ENCODE measurements at regions not wholly inside any gene's neighbourhood (a gene's known extent, or its start where the extent isn't known, plus 50 kb on each side); places are given as distances from the start of the nearest gene placed in this dataset.

DNA sequence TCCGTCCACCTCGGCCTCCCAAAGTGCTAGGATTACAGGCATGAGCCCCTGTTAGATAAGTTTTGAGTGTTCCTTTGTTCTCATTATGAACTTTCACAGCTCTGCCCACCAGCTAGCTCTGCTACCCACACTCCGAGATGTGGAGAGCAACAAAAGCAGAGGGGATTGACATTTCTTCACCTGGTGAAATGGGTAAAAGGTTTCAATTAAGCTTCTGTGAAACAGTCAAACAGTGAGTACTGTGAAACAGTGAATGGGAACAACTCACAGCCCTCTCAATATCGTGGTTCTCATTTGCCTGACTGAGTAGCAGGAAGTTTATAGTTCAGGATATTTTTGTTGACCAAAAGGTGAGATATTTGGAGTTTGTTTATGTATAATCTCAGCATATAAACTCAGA lies 412.8 kb downstream of the CD83 start:
- H3K4me3 ChIP-seq (ENCODE audit: insufficient read depth, low read length, poor library complexity, severe bottlenecking), result no peak overlapping the region
- TF ChIP-seq CTCF (IDR thresholded peaks at IDR 0.05; ENCODE audit: insufficient read depth, low read length, poor library complexity, severe bottlenecking) (no peak), EZH2phosphoT487 (conservative IDR thresholded peaks at IDR 0.05; ENCODE audit: low read length) (no peak)
- no peaks in the 10 kb centered on the region for H3K79me2 ChIP-seq (ENCODE audit: insufficient read depth, low read length)
- H3K27me3 ChIP-seq (ENCODE audit: low read length), result no peaks in the 10 kb centered on the region
- no peak overlapping the region for H3K27ac ChIP-seq (ENCODE audit: low read depth, low read length)
- no peaks in the 10 kb centered on the region for H4K20me1 ChIP-seq (ENCODE audit: low read depth, low read length)
- no peaks in the 10 kb centered on the region for H3K36me3 ChIP-seq (ENCODE audit: low read length)
- no peaks in the 10 kb centered on the region for H3K9me3 ChIP-seq (ENCODE audit: insufficient read depth, low read length)
- no peak overlapping the region for H2AFZ ChIP-seq (ENCODE audit: low read depth, low read length, severe bottlenecking)
- H3K9me2 ChIP-seq (replicated peaks; ENCODE audit: insufficient read depth, low read length), result no peaks in the 10 kb centered on the region
- no peaks in the 10 kb centered on the region for H3F3A ChIP-seq (ENCODE audit: insufficient read depth)
- no peak overlapping the region for H3K9ac ChIP-seq (ENCODE audit: low read length)
- no peak overlapping the region for H3K4me2 ChIP-seq (ENCODE audit: low read depth, low read length, poor library complexity, severe bottlenecking)

- no peaks in the 10 kb centered on the region for H3F3A ChIP-seq (ENCODE audit: insufficient read depth)
- no peaks in the 10 kb centered on the region for H3K36me3 ChIP-seq (ENCODE audit: low read length)
- H3K4me3 ChIP-seq (ENCODE audit: insufficient read depth, low read length, poor library complexity, severe bottlenecking), result no peak overlapping the region
- H4K20me1 ChIP-seq (ENCODE audit: low read depth, low read length), result no peaks in the 10 kb centered on the region
- no peaks in the 10 kb centered on the region for H3K9me2 ChIP-seq (replicated peaks; ENCODE audit: insufficient read depth, low read length)
- no peaks in the 10 kb centered on the region for H3K79me2 ChIP-seq (ENCODE audit: insufficient read depth, low read length)
- no peak overlapping the region for H3K4me2 ChIP-seq (ENCODE audit: low read depth, low read length, poor library complexity, severe bottlenecking)
- H2AFZ ChIP-seq (ENCODE audit: low read depth, low read length, severe bottlenecking), result no peak overlapping the region
- H3K9ac ChIP-seq (ENCODE audit: low read length), result no peak overlapping the region
- no peaks in the 10 kb centered on the region for H3K9me3 ChIP-seq (ENCODE audit: insufficient read depth, low read length)
- no peaks in the 10 kb centered on the region for H3K27me3 ChIP-seq (ENCODE audit: low read length)
- H3K27ac ChIP-seq (ENCODE audit: low read depth, low read length), result no peak overlapping the region
- TF ChIP-seq EZH2phosphoT487 (conservative IDR thresholded peaks at IDR 0.05; ENCODE audit: low read length) (no peak), CTCF (IDR thresholded peaks at IDR 0.05; ENCODE audit: insufficient read depth, low read length, poor library complexity, severe bottlenecking) (no peak)
These were observed 415.9 kb downstream of the CD83 start for GRCh38 chr6:14533446-14533845.

- no peak overlapping the region for H3K4me2 ChIP-seq (ENCODE audit: low read depth, low read length, poor library complexity, severe bottlenecking)
- no peaks in the 10 kb centered on the region for H4K20me1 ChIP-seq (ENCODE audit: low read depth, low read length)
- no peaks in the 10 kb centered on the region for H3K79me2 ChIP-seq (ENCODE audit: insufficient read depth, low read length)
- H3K9ac ChIP-seq (ENCODE audit: low read length), result no peak overlapping the region
- H3K36me3 ChIP-seq (ENCODE audit: low read length), result no peaks in the 10 kb centered on the region
- H3K27me3 ChIP-seq (ENCODE audit: low read length), result no peaks in the 10 kb centered on the region
- TF ChIP-seq EZH2phosphoT487 (conservative IDR thresholded peaks at IDR 0.05; ENCODE audit: low read length), result no peak
- TF ChIP-seq CTCF (IDR thresholded peaks at IDR 0.05; ENCODE audit: insufficient read depth, low read length, poor library complexity, severe bottlenecking), result no peak
- H3K27ac ChIP-seq (ENCODE audit: low read depth, low read length), result no peak overlapping the region
- no peaks in the 10 kb centered on the region for H3K9me3 ChIP-seq (ENCODE audit: insufficient read depth, low read length)
- H3K9me2 ChIP-seq (replicated peaks; ENCODE audit: insufficient read depth, low read length), result no peaks in the 10 kb centered on the region
- no peaks in the 10 kb centered on the region for H3F3A ChIP-seq (ENCODE audit: insufficient read depth)
- no peak overlapping the region for H2AFZ ChIP-seq (ENCODE audit: low read depth, low read length, severe bottlenecking)
- H3K4me3 ChIP-seq (ENCODE audit: insufficient read depth, low read length, poor library complexity, severe bottlenecking), result no peak overlapping the region
These were observed 419.5 kb downstream of the CD83 start for GRCh38 chr6:14537030-14537429.

DNA sequence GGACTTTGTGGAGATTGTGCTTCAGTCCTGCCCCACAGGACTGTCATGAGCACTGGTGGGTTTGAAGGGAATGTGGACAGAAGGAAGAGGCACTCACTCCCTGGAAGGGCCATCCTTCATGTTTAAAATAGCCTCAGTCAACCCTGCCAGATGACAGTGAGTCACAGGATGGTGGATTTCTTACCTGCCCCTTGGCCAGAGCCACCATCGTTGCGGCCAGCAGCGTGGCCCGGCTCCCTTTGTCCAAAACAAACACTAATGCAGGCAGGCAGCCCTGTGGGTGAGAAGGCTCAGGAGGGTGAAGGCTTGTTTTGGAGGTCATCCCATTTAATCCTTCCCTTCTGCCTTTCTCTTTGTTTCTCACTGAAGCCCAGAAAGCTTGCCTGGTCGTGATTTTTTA lies 422.7 kb downstream of the CD83 start:
- Histone ChIP-seq H3K27ac (ENCODE audit: low read depth, low read length) (no peak overlapping the region), H3K9ac (ENCODE audit: low read length) (no peak overlapping the region), H2AFZ (ENCODE audit: low read depth, low read length, severe bottlenecking) (no peak overlapping the region), H3K9me2 (replicated peaks; ENCODE audit: insufficient read depth, low read length) (no peaks in the 10 kb centered on the region), H3K79me2 (ENCODE audit: insufficient read depth, low read length) (no peaks in the 10 kb centered on the region), H4K20me1 (ENCODE audit: low read depth, low read length) (no peaks in the 10 kb centered on the region), H3K4me2 (ENCODE audit: low read depth, low read length, poor library complexity, severe bottlenecking) (no peak overlapping the region), H3K36me3 (ENCODE audit: low read length) (no peaks in the 10 kb centered on the region), H3K4me3 (ENCODE audit: insufficient read depth, low read length, poor library complexity, severe bottlenecking) (no peak overlapping the region), H3K9me3 (ENCODE audit: insufficient read depth, low read length) (no peaks in the 10 kb centered on the region), H3K27me3 (ENCODE audit: low read length) (no peaks in the 10 kb centered on the region), H3F3A (ENCODE audit: insufficient read depth) (no peaks in the 10 kb centered on the region)
- TF ChIP-seq EZH2phosphoT487 (conservative IDR thresholded peaks at IDR 0.05; ENCODE audit: low read length), result no peak
- no peak for TF ChIP-seq CTCF (IDR thresholded peaks at IDR 0.05; ENCODE audit: insufficient read depth, low read length, poor library complexity, severe bottlenecking)
